ENCODE measurements at regions not wholly inside any gene's neighbourhood (a gene's known extent, or its start where the extent isn't known, plus 50 kb on each side); places are given as distances from the start of the nearest gene placed in this dataset.

GRCh38 chr10:3225561-3225960 is 53.0 kb upstream of the PITRM1 start:
- DNase-seq = no peak

GRCh38 chr10:3224241-3224640 is 51.7 kb upstream of the PITRM1 start:
- DNase-seq = no peak

GRCh38 chr10:3222626-3223025 is 50.0 kb upstream of the PITRM1 start:
- DNase-seq = no peak
